AG10803 (cell line): ENCODE measurements at regions not wholly inside any gene's neighbourhood (a gene's known extent, or its start where the extent isn't known, plus 50 kb on each side); places are given as distances from the start of the nearest gene placed in this dataset.
"Not testable (repeated sequence)": the region's sequence is repeated elsewhere in the genome, so short reads cannot be mapped to it uniquely, and the experiment has no call there.

ENCODE experiments used
- DNase-seq: peaks from one replicate; pipeline ENCODE4 v3.0.0; 2010; ENCODE audit warnings: low read depth
- H3K4me3 ChIP-seq: 2 replicates; pipeline ENCODE4 v1.5.1; 2011; ENCODE audit warnings: mild to moderate bottlenecking, low read length, control low read depth
- CTCF ChIP-seq: conservative IDR thresholded peaks from 2 replicates; pipeline ENCODE4 v1.5.1; 2011; ENCODE audit warnings: mild to moderate bottlenecking, low read length, control low read depth, inconsistent platforms

- TF ChIP-seq CTCF: no peak
- no peak for DNase-seq
- H3K4me3 ChIP-seq: no peak overlapping the region
Measured at GRCh38 chr7:10643545-10643944, 330.1 kb upstream of the PHF14 start.

- TF ChIP-seq CTCF: no peak
- no peak for DNase-seq
- H3K4me3 ChIP-seq: no peak overlapping the region
Measured at GRCh38 chr7:10644849-10645248, 328.8 kb upstream of the PHF14 start.

- no peak for TF ChIP-seq CTCF
- no peak for DNase-seq
- no peak overlapping the region for H3K4me3 ChIP-seq
Measured at GRCh38 chr7:10646194-10646593, 327.5 kb upstream of the PHF14 start.

GRCh38 chr7:10648289-10648688, 325.4 kb upstream of the PHF14 start:
- DNase-seq: no peak
- no peak overlapping the region for H3K4me3 ChIP-seq
- no peak for TF ChIP-seq CTCF

- not testable (repeated sequence) for H3K4me3 ChIP-seq, DNase-seq
Measured at GRCh38 chr7:10649120-10649519, 324.6 kb upstream of the PHF14 start.

GRCh38 chr7:10655031-10655430, 318.6 kb upstream of the PHF14 start:
- no peak overlapping the region for H3K4me3 ChIP-seq
- no peak for DNase-seq
- TF ChIP-seq CTCF: no peak

GRCh38 chr7:10657201-10657600, 316.5 kb upstream of the PHF14 start:
- no peak for TF ChIP-seq CTCF
- H3K4me3 ChIP-seq: no peak overlapping the region
- DNase-seq: no peak

- no peak for DNase-seq
- TF ChIP-seq CTCF: no peak
- no peak overlapping the region for H3K4me3 ChIP-seq
Measured at GRCh38 chr7:10657837-10658236, 315.8 kb upstream of the PHF14 start.
